Hepatocyte (in vitro differentiated cells): ENCODE measurements at regions not wholly inside any gene's neighbourhood (a gene's known extent, or its start where the extent isn't known, plus 50 kb on each side); places are given as distances from the start of the nearest gene placed in this dataset.

Source experiments
- DNase-seq: peaks from one replicate; pipeline ENCODE4 v3.0.0-alpha.2; 2016; ENCODE audit warnings: low spot score
- H2AFZ ChIP-seq: fragments of 200-600 bp; sonication (generic); 2 replicates; pipeline ENCODE4 v1.6.0; 2016; ENCODE audit warnings: antibody characterized with exemption, mild to moderate bottlenecking
- H3K27ac ChIP-seq: fragments of 200-600 bp; sonication (generic); 2 replicates; pipeline ENCODE4 v1.5.1; 2016; ENCODE audit warnings: mild to moderate bottlenecking
- H3K27me3 ChIP-seq: fragments of 200-600 bp; sonication (generic); 2 replicates; pipeline ENCODE4 v1.6.1; 2016
- H3K36me3 ChIP-seq: fragments of 200-600 bp; sonication (generic); replicated peaks from 2 replicates; pipeline ENCODE4 v1.5.1; 2016; ENCODE audit warnings: low read depth; ENCODE audit not compliant: insufficient read depth
- H3K4me1 ChIP-seq: fragments of 200-600 bp; sonication (generic); 2 replicates; pipeline ENCODE4 v1.5.1; 2016; ENCODE audit warnings: mild to moderate bottlenecking, moderate library complexity; ENCODE audit not compliant: insufficient read depth
- H3K4me2 ChIP-seq: fragments of 200-600 bp; sonication (generic); 2 replicates; pipeline ENCODE4 v1.6.0; 2016
- H3K4me3 ChIP-seq: fragments of 200-600 bp; sonication (generic); 2 replicates; pipeline ENCODE4 v1.5.1; 2016; ENCODE audit warnings: mild to moderate bottlenecking
- H3K79me2 ChIP-seq: fragments of 200-600 bp; sonication (generic); 2 replicates; pipeline ENCODE4 v1.6.0; 2017; ENCODE audit warnings: mild to moderate bottlenecking
- H3K9me2 ChIP-seq: fragments of 200-600 bp; sonication (generic); replicated peaks from 2 replicates; pipeline ENCODE4 v1.6.0; 2017; ENCODE audit warnings: mild to moderate bottlenecking; ENCODE audit not compliant: insufficient read depth
- H3K9me3 ChIP-seq: fragments of 200-600 bp; sonication (generic); 2 replicates; pipeline ENCODE4 v1.5.1; 2016; ENCODE audit warnings: low read depth, mild to moderate bottlenecking
- H4K20me1 ChIP-seq: fragments of 200-600 bp; sonication (generic); 2 replicates; pipeline ENCODE4 v1.6.0; 2016; ENCODE audit warnings: mild to moderate bottlenecking; ENCODE audit not compliant: insufficient read depth, poor library complexity, severe bottlenecking
- EZH2 ChIP-seq: fragments of 200-600 bp; sonication (generic); IDR thresholded peaks from 2 replicates; pipeline ENCODE4 v1.6.1; 2016; ENCODE audit warnings: antibody characterized with exemption, mild to moderate bottlenecking, borderline replicate concordance
- EZH2phosphoT487 ChIP-seq: fragments of 200-600 bp; sonication (generic); IDR thresholded peaks from one replicate; pipeline ENCODE4 v1.6.1; 2018; ENCODE audit warnings: antibody characterized with exemption, mild to moderate bottlenecking, low read depth, moderate library complexity; ENCODE audit not compliant: unreplicated experiment, severe bottlenecking
- WGBS: methylation state at CpG from one replicate; pipeline ENCODE4 v1.1.6; 2016; ENCODE audit warnings: low lambda C conversion rate; ENCODE audit errors: missing lambda C conversion rate; 5-methylcytosine and 5-hydroxymethylcytosine counted together
- TF ChIP-seq, protein P1 (sequence below): fragments of 200-600 bp; sonication (generic); IDR thresholded peaks from 2 replicates; pipeline ENCODE4 v1.5.1; 2016; ENCODE audit warnings: antibody characterized with exemption, mild to moderate bottlenecking; ENCODE audit not compliant: poor library complexity

DNA sequence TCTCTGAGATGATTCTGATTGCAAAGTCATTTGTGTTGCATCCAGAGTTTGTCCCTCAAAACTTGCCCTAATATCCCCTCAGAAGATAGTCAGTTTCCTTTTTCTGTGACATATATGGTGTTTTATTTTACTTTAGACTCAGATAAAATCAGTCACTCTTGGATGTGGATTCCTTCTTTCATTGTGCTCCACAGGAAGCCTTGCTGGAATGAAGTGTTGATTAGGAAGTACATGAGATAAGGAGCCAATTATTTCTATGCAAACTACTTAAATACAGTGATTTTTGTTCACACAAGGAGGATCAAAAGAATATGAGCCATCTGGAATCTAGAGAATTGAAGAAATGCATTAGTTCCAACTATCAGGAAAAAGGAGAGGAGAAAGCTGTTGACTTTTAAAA is 107.6 kb upstream of the RXFP2 start:
- Histone ChIP-seq H3K36me3 (no peaks in the 10 kb centered on the region), H3K4me1 (no peaks in the 10 kb centered on the region), H3K4me3 (no peak overlapping the region), H4K20me1 (no peaks in the 10 kb centered on the region), H3K9me2 (no peaks in the 10 kb centered on the region), H2AFZ (no peak overlapping the region), H3K79me2 (no peaks in the 10 kb centered on the region), H3K27me3 (no peaks in the 10 kb centered on the region), H3K4me2 (no peak overlapping the region), H3K27ac (no peak overlapping the region), H3K9me3 (no peaks in the 10 kb centered on the region)
- TF ChIP-seq EZH2phosphoT487 = no peak
- no peak for TF ChIP-seq EZH2
- TF ChIP-seq, protein P1, sequence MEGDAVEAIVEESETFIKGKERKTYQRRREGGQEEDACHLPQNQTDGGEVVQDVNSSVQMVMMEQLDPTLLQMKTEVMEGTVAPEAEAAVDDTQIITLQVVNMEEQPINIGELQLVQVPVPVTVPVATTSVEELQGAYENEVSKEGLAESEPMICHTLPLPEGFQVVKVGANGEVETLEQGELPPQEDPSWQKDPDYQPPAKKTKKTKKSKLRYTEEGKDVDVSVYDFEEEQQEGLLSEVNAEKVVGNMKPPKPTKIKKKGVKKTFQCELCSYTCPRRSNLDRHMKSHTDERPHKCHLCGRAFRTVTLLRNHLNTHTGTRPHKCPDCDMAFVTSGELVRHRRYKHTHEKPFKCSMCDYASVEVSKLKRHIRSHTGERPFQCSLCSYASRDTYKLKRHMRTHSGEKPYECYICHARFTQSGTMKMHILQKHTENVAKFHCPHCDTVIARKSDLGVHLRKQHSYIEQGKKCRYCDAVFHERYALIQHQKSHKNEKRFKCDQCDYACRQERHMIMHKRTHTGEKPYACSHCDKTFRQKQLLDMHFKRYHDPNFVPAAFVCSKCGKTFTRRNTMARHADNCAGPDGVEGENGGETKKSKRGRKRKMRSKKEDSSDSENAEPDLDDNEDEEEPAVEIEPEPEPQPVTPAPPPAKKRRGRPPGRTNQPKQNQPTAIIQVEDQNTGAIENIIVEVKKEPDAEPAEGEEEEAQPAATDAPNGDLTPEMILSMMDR = no peak
- no peak for DNase-seq

DNA sequence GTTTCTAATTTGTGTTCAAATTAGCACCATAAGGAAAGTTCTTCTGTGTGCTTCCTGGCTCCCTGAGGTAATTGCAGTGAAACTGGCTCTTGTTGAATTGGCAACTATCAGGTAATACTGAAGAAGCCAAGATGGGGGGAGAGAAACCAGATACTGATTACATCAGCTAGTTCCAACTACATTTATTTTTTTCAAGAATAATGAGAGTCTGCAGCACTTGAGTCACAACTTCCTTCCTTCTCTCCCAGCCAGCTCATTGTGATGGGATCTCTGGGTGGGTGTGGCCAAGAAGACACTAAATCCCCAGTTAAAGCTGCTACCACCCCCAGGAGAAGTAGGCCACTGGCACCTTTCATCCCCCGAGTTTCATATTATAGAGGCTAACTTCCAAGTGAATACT is 100.7 kb upstream of the RXFP2 start:
- DNase-seq = no peak
- Histone ChIP-seq H3K9me3 (no peaks in the 10 kb centered on the region), H2AFZ (no peak overlapping the region), H3K79me2 (no peaks in the 10 kb centered on the region), H3K36me3 (no peaks in the 10 kb centered on the region), H3K4me3 (no peak overlapping the region), H3K4me1 (no peaks in the 10 kb centered on the region), H4K20me1 (no peaks in the 10 kb centered on the region), H3K27ac (no peak overlapping the region), H3K9me2 (no peaks in the 10 kb centered on the region), H3K27me3 (no peaks in the 10 kb centered on the region), H3K4me2 (no peak overlapping the region)
- 50% methylated on average over 1 of the region's 1 CpG for WGBS
- no peak for TF ChIP-seq EZH2
- TF ChIP-seq, protein P1 = no peak
- TF ChIP-seq EZH2phosphoT487 = no peak

DNA sequence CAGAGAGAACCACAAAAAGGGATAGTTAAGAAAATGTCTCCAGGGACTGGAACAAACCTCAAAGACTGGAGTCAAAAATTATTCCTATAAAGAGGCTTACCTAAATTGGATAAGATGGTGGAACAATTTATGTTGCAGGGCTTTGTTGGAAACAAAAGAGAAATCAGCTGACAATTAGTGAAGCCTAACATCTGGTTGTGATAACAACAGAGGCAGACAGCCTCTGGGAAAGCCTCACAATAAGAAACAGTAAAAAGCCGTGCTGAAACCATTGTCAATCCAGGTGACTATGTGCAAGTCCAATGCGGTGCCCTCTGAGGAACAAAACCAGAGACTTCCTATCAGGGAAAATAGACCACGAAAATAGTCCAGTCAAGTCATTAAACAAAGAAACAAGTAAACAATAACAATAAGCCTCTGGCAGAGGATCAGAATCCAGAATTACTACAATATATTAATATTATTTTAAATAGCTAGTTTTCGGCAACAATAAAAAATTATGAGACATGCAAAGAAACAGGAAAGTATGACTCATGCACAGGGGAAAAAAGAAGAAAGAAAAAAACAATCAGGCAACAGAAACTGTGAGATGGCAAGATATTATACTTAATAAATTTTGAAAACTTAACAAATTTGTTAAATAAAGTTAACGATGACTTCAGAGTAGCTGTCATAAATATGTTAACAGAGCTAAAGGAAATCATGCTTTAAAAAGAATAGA is 99.7 kb upstream of the RXFP2 start:
- Histone ChIP-seq H3K4me3 (no peak overlapping the region), H3K27me3 (no peaks in the 10 kb centered on the region), H3K9me3 (no peaks in the 10 kb centered on the region), H2AFZ (no peak overlapping the region), H3K36me3 (no peaks in the 10 kb centered on the region), H3K9me2 (no peaks in the 10 kb centered on the region), H3K4me2 (no peak overlapping the region), H3K79me2 (no peaks in the 10 kb centered on the region), H4K20me1 (no peaks in the 10 kb centered on the region), H3K4me1 (no peaks in the 10 kb centered on the region), H3K27ac (no peak overlapping the region)
- WGBS = 66% methylated on average over 5 of the region's 5 CpGs
- no peak for DNase-seq
- no peak for TF ChIP-seq EZH2phosphoT487
- TF ChIP-seq, protein P1 = no peak
- TF ChIP-seq EZH2 = no peak

DNA sequence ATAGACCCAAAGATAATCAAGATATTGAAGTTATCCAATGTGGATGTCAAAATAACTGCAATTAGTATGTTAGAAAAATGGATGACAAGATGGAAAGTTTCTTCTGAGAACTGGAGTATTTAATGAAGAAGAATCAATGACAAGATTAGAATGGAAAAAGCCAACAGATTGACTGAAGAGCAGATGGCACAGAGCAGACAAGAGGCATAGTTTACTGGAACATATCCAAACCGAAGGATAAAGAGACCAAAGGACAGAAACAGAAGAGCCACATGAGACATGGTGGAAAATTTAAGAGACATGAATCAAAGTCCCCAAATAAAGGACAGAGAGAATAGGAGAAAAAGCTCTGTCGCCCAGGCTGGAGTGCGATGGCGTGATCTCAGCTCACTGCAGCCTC is 89.6 kb upstream of the RXFP2 start:
- DNase-seq = no peak
- H3K4me2 ChIP-seq = no peak overlapping the region
- 71% methylated on average over 4 of the region's 4 CpGs for WGBS
- H3K4me1 ChIP-seq = no peaks in the 10 kb centered on the region
- H3K4me3 ChIP-seq = no peak overlapping the region
- no peaks in the 10 kb centered on the region for H3K9me3 ChIP-seq
- TF ChIP-seq EZH2phosphoT487 = no peak
- TF ChIP-seq, protein P1 = no peak
- no peak for TF ChIP-seq EZH2
- no peaks in the 10 kb centered on the region for H3K36me3 ChIP-seq
- H4K20me1 ChIP-seq = no peaks in the 10 kb centered on the region
- no peaks in the 10 kb centered on the region for H3K27me3 ChIP-seq
- H3K27ac ChIP-seq = no peak overlapping the region
- H2AFZ ChIP-seq = no peak overlapping the region
- H3K9me2 ChIP-seq = no peaks in the 10 kb centered on the region
- H3K79me2 ChIP-seq = no peaks in the 10 kb centered on the region
